Esophagus muscularis mucosa (tissue), 4 donors: ENCODE measurements at regions not wholly inside any gene's neighbourhood (a gene's known extent, or its start where the extent isn't known, plus 50 kb on each side); places are given as distances from the start of the nearest gene placed in this dataset.

Experiments used
- EP300 ChIP-seq: sonication (generic); formaldehyde crosslinking; IDR thresholded peaks from one replicate; pipeline ENCODE4 v1.6.1; 2017; ENCODE audit warnings: antibody characterized with exemption
- POLR2A ChIP-seq: fragments of 450-650 bp; IDR thresholded peaks from one replicate; pipeline ENCODE4 v1.6.1; 2017; ENCODE audit warnings: antibody characterized with exemption, moderate library complexity, mild to moderate bottlenecking, low read depth
- POLR2AphosphoS5 ChIP-seq, 2 donors: sonication (generic); formaldehyde crosslinking; IDR thresholded peaks; one replicate each; pipeline ENCODE4 v1.6.1; 2017; ENCODE audit warnings: antibody characterized with exemption in 2 of 2
- TF ChIP-seq, protein P1 (sequence below), 3 experiments: fragments of 200-600 bp in 2 of 3; fragments of 450-650 bp in 1 of 3; sonication (generic) in 2 of 3; IDR thresholded peaks; one replicate each; pipeline ENCODE4 v1.5.1; 2017 to 2019; ENCODE audit warnings: antibody characterized with exemption in 3 of 3, mild to moderate bottlenecking in 2 of 3, moderate library complexity in 1 of 3

DNA sequence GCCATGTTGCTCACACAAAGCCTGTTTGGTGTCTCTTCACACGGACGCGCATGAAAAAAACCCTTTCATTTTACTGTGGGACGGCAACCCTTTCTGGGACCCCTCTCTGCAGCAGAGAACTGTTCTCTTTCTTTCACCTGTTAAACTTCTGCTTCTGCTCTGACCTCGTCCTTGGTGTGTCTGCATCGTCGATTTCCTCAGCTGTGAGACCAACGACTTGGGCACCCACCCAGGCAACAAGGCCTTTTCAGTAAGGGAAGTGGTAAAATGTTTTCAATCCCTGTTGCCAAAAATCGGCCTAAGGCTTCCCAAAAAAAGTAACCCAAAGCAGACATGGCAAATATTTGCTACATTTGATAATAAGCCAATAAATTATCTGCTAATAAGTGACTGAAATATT lies 515.3 kb downstream of the IRS2 start:
- no peak for TF ChIP-seq EP300
- no peak for TF ChIP-seq POLR2AphosphoS5 (IDR thresholded peaks at IDR 0.05)
- no peak for TF ChIP-seq POLR2A
- TF ChIP-seq, protein P1, sequence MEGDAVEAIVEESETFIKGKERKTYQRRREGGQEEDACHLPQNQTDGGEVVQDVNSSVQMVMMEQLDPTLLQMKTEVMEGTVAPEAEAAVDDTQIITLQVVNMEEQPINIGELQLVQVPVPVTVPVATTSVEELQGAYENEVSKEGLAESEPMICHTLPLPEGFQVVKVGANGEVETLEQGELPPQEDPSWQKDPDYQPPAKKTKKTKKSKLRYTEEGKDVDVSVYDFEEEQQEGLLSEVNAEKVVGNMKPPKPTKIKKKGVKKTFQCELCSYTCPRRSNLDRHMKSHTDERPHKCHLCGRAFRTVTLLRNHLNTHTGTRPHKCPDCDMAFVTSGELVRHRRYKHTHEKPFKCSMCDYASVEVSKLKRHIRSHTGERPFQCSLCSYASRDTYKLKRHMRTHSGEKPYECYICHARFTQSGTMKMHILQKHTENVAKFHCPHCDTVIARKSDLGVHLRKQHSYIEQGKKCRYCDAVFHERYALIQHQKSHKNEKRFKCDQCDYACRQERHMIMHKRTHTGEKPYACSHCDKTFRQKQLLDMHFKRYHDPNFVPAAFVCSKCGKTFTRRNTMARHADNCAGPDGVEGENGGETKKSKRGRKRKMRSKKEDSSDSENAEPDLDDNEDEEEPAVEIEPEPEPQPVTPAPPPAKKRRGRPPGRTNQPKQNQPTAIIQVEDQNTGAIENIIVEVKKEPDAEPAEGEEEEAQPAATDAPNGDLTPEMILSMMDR (IDR thresholded peaks at IDR 0.05): no peak
